Dendritic cell treated with granulocyte-macrophage colony-stimulating factor and Interleukin-4, amounts not matched to agents 40 ng/mL and 50 ng/mL, for 4 days (primary cell): ENCODE measurements at regions not wholly inside any gene's neighbourhood (a gene's known extent, or its start where the extent isn't known, plus 50 kb on each side); places are given as distances from the start of the nearest gene placed in this dataset.

Source experiments
- H3K27ac Mint-ChIP-seq: one replicate; pipeline ENCODE4 v1.8.0; 2022; ENCODE audit warnings: mild to moderate bottlenecking, mixed read lengths
- H3K27me3 Mint-ChIP-seq: one replicate; pipeline ENCODE4 v1.8.0; 2022; ENCODE audit warnings: mild to moderate bottlenecking, mixed read lengths
- H3K36me3 Mint-ChIP-seq: one replicate; pipeline ENCODE4 v1.8.0; 2022; ENCODE audit warnings: low read depth, mixed read lengths
- H3K4me1 Mint-ChIP-seq: one replicate; pipeline ENCODE4 v1.8.0; 2022; ENCODE audit warnings: low read depth, mixed read lengths
- H3K4me3 Mint-ChIP-seq: one replicate; pipeline ENCODE4 v1.8.0; 2022; ENCODE audit warnings: mild to moderate bottlenecking, moderate library complexity, mixed read lengths
- H3K9me3 Mint-ChIP-seq: one replicate; pipeline ENCODE4 v1.8.0; 2022; ENCODE audit warnings: mixed read lengths
- intact Hi-C: fragments of 100-400 bp; cut with micrococcal nuclease; formaldehyde crosslinking; loops from one replicate; pipeline ENCODE4 v1.15.0; 2022

- H3K4me3 Mint-ChIP-seq, result no peak overlapping the region
These were observed 1361.7 kb upstream of the B3GALT2 start for GRCh38 chr1:194548071-194548470.

GRCh38 chr1:194544012-194544411, 1357.6 kb upstream of the B3GALT2 start:
- H3K9me3 Mint-ChIP-seq, result peaks cover 35% of the 10 kb centered on the region
- no peak overlapping the region for H3K4me3 Mint-ChIP-seq
- no peaks in the 10 kb centered on the region for H3K36me3 Mint-ChIP-seq
- H3K27me3 Mint-ChIP-seq, result no peaks in the 10 kb centered on the region
- H3K27ac Mint-ChIP-seq, result no peak overlapping the region
- intact Hi-C loops, result no loop called here
- H3K4me1 Mint-ChIP-seq, result no peaks in the 10 kb centered on the region

More at GRCh38 chr1:194548071-194548470, 1361.7 kb upstream of the B3GALT2 start:
- Mint-ChIP-seq H3K36me3 (no peaks in the 10 kb centered on the region), H3K27me3 (no peaks in the 10 kb centered on the region), H3K27ac (no peak overlapping the region), H3K4me1 (no peaks in the 10 kb centered on the region), H3K9me3 (peaks cover 23% of the 10 kb centered on the region)
- intact Hi-C loops, result no loop called here

- Mint-ChIP-seq H3K36me3 (no peaks in the 10 kb centered on the region), H3K4me1 (no peaks in the 10 kb centered on the region), H3K4me3 (no peak overlapping the region), H3K27ac (no peak overlapping the region), H3K9me3 (peaks cover 32% of the 10 kb centered on the region), H3K27me3 (no peaks in the 10 kb centered on the region)
- intact Hi-C loops, result no loop called here
These were observed 1352.0 kb upstream of the B3GALT2 start for GRCh38 chr1:194538453-194538852.

- H3K27ac Mint-ChIP-seq, result no peak overlapping the region
- no peaks in the 10 kb centered on the region for H3K4me1 Mint-ChIP-seq
- peaks cover 32% of the 10 kb centered on the region for H3K9me3 Mint-ChIP-seq
- H3K27me3 Mint-ChIP-seq, result no peaks in the 10 kb centered on the region
- no peak overlapping the region for H3K4me3 Mint-ChIP-seq
- intact Hi-C loops, result no loop called here
- H3K36me3 Mint-ChIP-seq, result no peaks in the 10 kb centered on the region
These were observed 1351.1 kb upstream of the B3GALT2 start for GRCh38 chr1:194537521-194537920.

- H3K27ac Mint-ChIP-seq, result no peak overlapping the region
These were observed 1349.0 kb upstream of the B3GALT2 start for GRCh38 chr1:194535369-194535768.

GRCh38 chr1:194534784-194535183, 1348.4 kb upstream of the B3GALT2 start:
- intact Hi-C loops, result no loop called here
- Mint-ChIP-seq H3K36me3 (no peaks in the 10 kb centered on the region), H3K27ac (no peak overlapping the region), H3K4me3 (no peak overlapping the region), H3K9me3 (peaks cover 33% of the 10 kb centered on the region), H3K27me3 (no peaks in the 10 kb centered on the region), H3K4me1 (no peaks in the 10 kb centered on the region)

More at GRCh38 chr1:194535369-194535768, 1349.0 kb upstream of the B3GALT2 start:
- H3K4me1 Mint-ChIP-seq, result no peaks in the 10 kb centered on the region
- intact Hi-C loops, result no loop called here
- H3K36me3 Mint-ChIP-seq, result no peaks in the 10 kb centered on the region
- H3K4me3 Mint-ChIP-seq, result no peak overlapping the region
- H3K9me3 Mint-ChIP-seq, result peaks cover 33% of the 10 kb centered on the region
- no peaks in the 10 kb centered on the region for H3K27me3 Mint-ChIP-seq

- H3K4me1 Mint-ChIP-seq, result no peaks in the 10 kb centered on the region
- H3K36me3 Mint-ChIP-seq, result no peaks in the 10 kb centered on the region
- H3K4me3 Mint-ChIP-seq, result no peak overlapping the region
- intact Hi-C loops, result no loop called here
- H3K9me3 Mint-ChIP-seq, result peaks cover 33% of the 10 kb centered on the region
- H3K27me3 Mint-ChIP-seq, result no peaks in the 10 kb centered on the region
- no peak overlapping the region for H3K27ac Mint-ChIP-seq
These were observed 1347.2 kb upstream of the B3GALT2 start for GRCh38 chr1:194533641-194534040.

- Mint-ChIP-seq H3K27ac (no peak overlapping the region), H3K4me3 (no peak overlapping the region), H3K36me3 (no peaks in the 10 kb centered on the region), H3K27me3 (no peaks in the 10 kb centered on the region), H3K4me1 (no peaks in the 10 kb centered on the region), H3K9me3 (peaks cover 28% of the 10 kb centered on the region)
- intact Hi-C loops, result no loop called here
These were observed 1331.2 kb upstream of the B3GALT2 start for GRCh38 chr1:194517567-194517966.

- H3K4me3 Mint-ChIP-seq, result no peak overlapping the region
- no peaks in the 10 kb centered on the region for H3K36me3 Mint-ChIP-seq
- intact Hi-C loops, result no loop called here
- H3K27me3 Mint-ChIP-seq, result no peaks in the 10 kb centered on the region
- H3K27ac Mint-ChIP-seq, result no peak overlapping the region
- H3K9me3 Mint-ChIP-seq, result peaks cover 37% of the 10 kb centered on the region
- no peaks in the 10 kb centered on the region for H3K4me1 Mint-ChIP-seq
These were observed 1329.5 kb upstream of the B3GALT2 start for GRCh38 chr1:194515916-194516315.

GRCh38 chr1:194512957-194513356, 1326.5 kb upstream of the B3GALT2 start:
- no peaks in the 10 kb centered on the region for H3K36me3 Mint-ChIP-seq
- H3K4me1 Mint-ChIP-seq, result no peaks in the 10 kb centered on the region
- intact Hi-C loops, result no loop called here
- peaks cover 46% of the 10 kb centered on the region for H3K9me3 Mint-ChIP-seq
- no peak overlapping the region for H3K27ac Mint-ChIP-seq
- no peaks in the 10 kb centered on the region for H3K27me3 Mint-ChIP-seq
- H3K4me3 Mint-ChIP-seq, result no peak overlapping the region

GRCh38 chr1:194512345-194512744, 1325.9 kb upstream of the B3GALT2 start:
- Mint-ChIP-seq H3K27ac (no peak overlapping the region), H3K27me3 (no peaks in the 10 kb centered on the region), H3K4me3 (no peak overlapping the region), H3K4me1 (no peaks in the 10 kb centered on the region), H3K9me3 (peaks cover 46% of the 10 kb centered on the region), H3K36me3 (no peaks in the 10 kb centered on the region)
- intact Hi-C loops, result no loop called here

- Mint-ChIP-seq H3K27me3 (no peaks in the 10 kb centered on the region), H3K9me3 (peaks cover 2% of the 10 kb centered on the region), H3K4me3 (no peak overlapping the region), H3K27ac (no peak overlapping the region), H3K36me3 (no peaks in the 10 kb centered on the region), H3K4me1 (no peaks in the 10 kb centered on the region)
- intact Hi-C loops, result no loop called here
These were observed 1316.8 kb upstream of the B3GALT2 start for GRCh38 chr1:194503209-194503608.

- Mint-ChIP-seq H3K4me1 (no peaks in the 10 kb centered on the region), H3K36me3 (no peaks in the 10 kb centered on the region), H3K27ac (no peak overlapping the region), H3K27me3 (no peaks in the 10 kb centered on the region), H3K4me3 (no peak overlapping the region), H3K9me3 (peaks cover 35% of the 10 kb centered on the region)
- intact Hi-C loops, result no loop called here
These were observed 1309.0 kb upstream of the B3GALT2 start for GRCh38 chr1:194495434-194495833.

- H3K36me3 Mint-ChIP-seq, result no peaks in the 10 kb centered on the region
- H3K4me1 Mint-ChIP-seq, result no peaks in the 10 kb centered on the region
- H3K27me3 Mint-ChIP-seq, result no peaks in the 10 kb centered on the region
- H3K9me3 Mint-ChIP-seq, result peaks cover 5% of the 10 kb centered on the region
- H3K4me3 Mint-ChIP-seq, result no peak overlapping the region
- H3K27ac Mint-ChIP-seq, result no peak overlapping the region
- intact Hi-C loops, result no loop called here
These were observed 1300.8 kb upstream of the B3GALT2 start for GRCh38 chr1:194487172-194487571.

GRCh38 chr1:194485432-194485831, 1299.0 kb upstream of the B3GALT2 start:
- Mint-ChIP-seq H3K4me1 (no peaks in the 10 kb centered on the region), H3K36me3 (no peaks in the 10 kb centered on the region), H3K27ac (no peak overlapping the region), H3K4me3 (no peak overlapping the region), H3K9me3 (no peaks in the 10 kb centered on the region), H3K27me3 (no peaks in the 10 kb centered on the region)
- intact Hi-C loops, result no loop called here
